ENCODE measurements at regions not wholly inside any gene's neighbourhood (a gene's known extent, or its start where the extent isn't known, plus 50 kb on each side); places are given as distances from the start of the nearest gene placed in this dataset.

- TF ChIP-seq CTCF (IDR thresholded peaks at IDR 0.05) (no peak), EP300 (IDR thresholded peaks at IDR 0.05) (no peak), POLR2A (IDR thresholded peaks at IDR 0.05) (no peak)
These were observed 515.9 kb upstream of the PKN2 start for GRCh38 chr1:88168126-88168525.
